GM12875 (cell line): ENCODE measurements at regions not wholly inside any gene's neighbourhood (a gene's known extent, or its start where the extent isn't known, plus 50 kb on each side); places are given as distances from the start of the nearest gene placed in this dataset.

ENCODE experiments used
- H3K4me3 ChIP-seq: one replicate; pipeline ENCODE4 v1.5.1; 2011; ENCODE audit warnings: low read depth, low read length, control low read depth
- TF ChIP-seq, protein P1 (sequence below): IDR thresholded peaks from 2 replicates; pipeline ENCODE4 v1.5.1; 2011; ENCODE audit warnings: low read depth, mild to moderate bottlenecking, control low read depth, inconsistent platforms, low read length, moderate library complexity, borderline replicate concordance; ENCODE audit not compliant: insufficient read depth

- TF ChIP-seq, protein P1, sequence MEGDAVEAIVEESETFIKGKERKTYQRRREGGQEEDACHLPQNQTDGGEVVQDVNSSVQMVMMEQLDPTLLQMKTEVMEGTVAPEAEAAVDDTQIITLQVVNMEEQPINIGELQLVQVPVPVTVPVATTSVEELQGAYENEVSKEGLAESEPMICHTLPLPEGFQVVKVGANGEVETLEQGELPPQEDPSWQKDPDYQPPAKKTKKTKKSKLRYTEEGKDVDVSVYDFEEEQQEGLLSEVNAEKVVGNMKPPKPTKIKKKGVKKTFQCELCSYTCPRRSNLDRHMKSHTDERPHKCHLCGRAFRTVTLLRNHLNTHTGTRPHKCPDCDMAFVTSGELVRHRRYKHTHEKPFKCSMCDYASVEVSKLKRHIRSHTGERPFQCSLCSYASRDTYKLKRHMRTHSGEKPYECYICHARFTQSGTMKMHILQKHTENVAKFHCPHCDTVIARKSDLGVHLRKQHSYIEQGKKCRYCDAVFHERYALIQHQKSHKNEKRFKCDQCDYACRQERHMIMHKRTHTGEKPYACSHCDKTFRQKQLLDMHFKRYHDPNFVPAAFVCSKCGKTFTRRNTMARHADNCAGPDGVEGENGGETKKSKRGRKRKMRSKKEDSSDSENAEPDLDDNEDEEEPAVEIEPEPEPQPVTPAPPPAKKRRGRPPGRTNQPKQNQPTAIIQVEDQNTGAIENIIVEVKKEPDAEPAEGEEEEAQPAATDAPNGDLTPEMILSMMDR: no peak
- H3K4me3 ChIP-seq: no peak overlapping the region
These were observed 1307.4 kb upstream of the ACVR2A start for GRCh38 chr2:146537477-146537876.

DNA sequence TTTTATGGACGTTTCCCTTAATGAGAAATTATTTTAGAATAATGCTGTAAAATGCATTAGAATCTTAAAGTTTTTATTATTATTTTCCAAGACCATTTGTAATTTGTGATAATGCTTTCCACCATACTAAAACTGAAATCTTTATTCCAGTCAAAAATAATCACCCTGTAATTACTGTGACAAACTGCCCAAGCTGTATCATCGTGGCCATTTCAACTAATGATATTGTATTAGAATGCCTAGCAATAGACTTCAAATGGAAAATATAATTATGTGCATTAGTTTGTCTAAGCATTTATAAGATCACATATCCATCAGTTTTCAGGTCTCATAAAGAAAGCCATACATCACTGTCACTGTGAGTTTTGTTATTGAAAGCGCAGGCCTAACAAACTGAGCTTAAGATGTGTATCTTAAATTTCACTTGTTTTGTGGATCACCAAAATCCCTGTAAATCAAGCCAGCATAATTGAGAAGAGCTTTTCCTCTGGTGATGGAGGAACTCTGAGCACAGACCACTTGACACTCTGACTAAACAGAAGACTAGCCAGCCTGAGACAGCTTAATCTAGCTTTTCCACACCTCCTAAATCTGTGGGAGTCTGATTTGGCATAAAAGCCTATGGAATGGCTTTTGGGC is 1312.2 kb upstream of the ACVR2A start:
- no peak overlapping the region for H3K4me3 ChIP-seq
- TF ChIP-seq, protein P1: no peak

DNA sequence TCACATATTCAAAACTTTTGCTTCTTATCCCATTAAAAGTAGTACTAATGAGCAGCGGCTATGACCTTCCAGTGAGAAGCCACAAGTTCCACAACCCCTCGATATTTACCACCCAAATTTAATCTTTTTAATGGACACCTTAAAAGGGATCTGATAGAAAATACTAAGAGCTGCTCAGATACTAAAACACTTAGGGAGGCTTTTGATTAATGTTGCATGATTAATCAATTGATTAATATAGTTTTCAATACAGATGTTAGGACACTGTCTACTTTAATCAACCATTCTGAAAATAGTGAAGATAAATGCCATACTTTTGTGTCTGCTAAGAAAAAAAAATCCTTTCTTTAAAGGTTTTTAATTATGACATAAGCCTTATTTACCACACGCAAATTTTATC is 1312.8 kb upstream of the ACVR2A start:
- no peak overlapping the region for H3K4me3 ChIP-seq
- TF ChIP-seq, protein P1: no peak

- no peak overlapping the region for H3K4me3 ChIP-seq
- TF ChIP-seq, protein P1: no peak
These were observed 1313.9 kb upstream of the ACVR2A start for GRCh38 chr2:146530886-146531285.

DNA sequence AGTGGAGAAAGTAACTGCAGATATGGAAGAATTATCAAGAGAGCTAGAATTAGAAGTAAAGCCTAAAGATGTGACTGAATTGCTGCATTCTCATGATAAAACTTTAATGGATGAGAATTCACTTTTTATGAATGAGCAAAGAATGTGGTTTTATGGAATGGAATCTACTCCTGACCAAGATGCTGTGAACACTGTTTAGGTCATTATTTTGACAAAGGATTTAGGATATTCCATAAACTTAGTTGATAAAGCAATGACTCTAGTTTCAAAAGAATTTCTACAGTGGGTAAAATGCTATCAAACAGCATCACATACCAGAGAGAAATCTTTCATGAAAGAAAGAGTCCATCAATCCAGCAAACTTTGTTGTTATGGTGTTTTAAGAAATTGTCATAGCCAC is 1317.7 kb upstream of the ACVR2A start:
- H3K4me3 ChIP-seq: no peak overlapping the region
- TF ChIP-seq, protein P1: no peak

GRCh38 chr2:146523196-146523595 is 1321.6 kb upstream of the ACVR2A start:
- TF ChIP-seq, protein P1: no peak
- H3K4me3 ChIP-seq: no peak overlapping the region

DNA sequence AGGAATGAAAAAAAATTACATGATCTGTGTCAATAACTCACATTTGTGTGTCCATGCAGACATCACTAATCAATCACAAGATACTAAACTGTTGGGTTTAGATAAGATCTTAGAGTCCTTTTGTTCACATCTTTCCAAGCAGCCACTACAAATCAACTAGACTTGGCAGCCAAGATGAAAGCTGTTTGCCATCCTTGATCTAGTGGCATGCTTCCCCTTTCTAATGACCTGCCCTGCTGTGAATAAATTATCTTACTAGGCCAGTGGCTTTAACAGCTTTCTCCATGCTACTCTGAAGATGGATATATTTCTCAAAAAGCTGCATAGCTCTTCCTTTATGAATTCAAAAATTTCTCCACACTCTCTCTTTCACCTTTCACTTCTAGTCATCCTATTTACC is 1338.0 kb upstream of the ACVR2A start:
- TF ChIP-seq, protein P1: no peak
- no peak overlapping the region for H3K4me3 ChIP-seq
